T-helper 2 cell (primary cell): ENCODE measurements at regions not wholly inside any gene's neighbourhood (a gene's known extent, or its start where the extent isn't known, plus 50 kb on each side); places are given as distances from the start of the nearest gene placed in this dataset.
"Not testable (repeated sequence)": the region's sequence is repeated elsewhere in the genome, so short reads cannot be mapped to it uniquely, and the experiment has no call there.

Experiments used
- DNase-seq, 5 experiments: peaks; one replicate each; pipeline versions ENCODE4 v3.0.0 to v3.0.0-alpha.2; 2012 to 2022

DNA sequence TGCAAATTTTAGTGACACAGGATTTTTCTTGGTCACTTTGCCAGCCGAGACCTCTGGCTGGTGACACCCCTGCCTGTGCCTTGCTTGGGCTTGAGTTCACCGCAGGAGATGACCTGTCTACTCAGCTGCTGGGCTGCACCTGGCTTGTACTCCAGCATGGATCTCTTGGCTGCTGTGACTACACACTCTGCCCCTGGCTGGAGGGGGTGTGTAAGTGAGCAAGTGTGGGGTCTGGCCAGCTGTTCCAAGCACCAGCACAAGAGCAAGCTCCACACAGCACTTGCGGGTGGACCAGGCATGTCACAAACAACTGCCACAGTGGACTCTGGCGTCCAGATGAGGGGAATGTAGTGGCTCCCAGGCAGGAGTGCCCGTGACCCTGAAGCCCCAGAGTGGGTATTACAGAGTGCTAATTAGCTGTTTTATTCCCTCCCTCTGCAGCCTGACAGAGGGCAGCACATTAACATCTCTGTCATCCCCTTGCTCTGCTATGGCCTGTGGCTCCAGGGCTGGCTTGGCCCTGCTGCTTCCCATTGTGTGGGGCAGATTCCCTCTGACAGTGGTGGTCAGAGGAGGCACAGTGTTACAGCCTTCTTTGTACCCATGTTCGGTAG lies 1387.2 kb downstream of the OLFM4 start:
- no peak for DNase-seq

- not testable (repeated sequence) for DNase-seq
Measured at GRCh38 chr13:54422946-54423345, 1394.3 kb downstream of the OLFM4 start.

- DNase-seq, result no peak
Measured at GRCh38 chr13:54424344-54424743, 1395.7 kb downstream of the OLFM4 start.

DNA sequence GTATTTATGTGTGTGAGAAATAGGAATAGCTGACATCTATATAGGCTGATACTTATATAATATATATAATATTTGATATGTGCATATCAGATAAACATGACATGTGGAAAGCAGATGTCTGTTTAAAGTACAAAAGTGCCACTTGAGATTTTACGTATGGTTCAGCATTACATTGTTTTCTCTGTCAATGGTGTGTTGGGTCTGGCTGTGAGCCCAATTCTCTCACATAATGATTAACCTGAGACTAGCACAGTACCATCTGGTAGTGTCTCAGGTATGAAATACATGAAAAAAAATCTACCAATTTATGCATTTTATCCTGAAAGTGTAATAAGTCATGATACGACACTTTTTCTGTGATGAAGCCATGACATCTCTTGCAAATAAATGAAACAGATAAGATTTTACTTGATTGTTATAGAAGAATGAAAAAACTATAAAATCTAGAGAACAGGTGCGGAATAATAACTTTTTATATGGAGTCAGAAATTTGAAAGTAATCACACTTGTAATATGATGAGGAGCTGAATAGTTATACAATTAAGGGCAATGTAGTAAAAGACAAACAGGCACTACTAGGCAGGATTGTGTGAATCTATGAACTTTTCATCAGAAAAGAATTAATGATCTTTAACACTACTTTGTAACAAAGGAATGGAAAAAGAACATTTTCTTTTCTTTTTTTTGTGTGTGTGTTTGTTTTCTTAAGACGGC lies 1405.0 kb downstream of the OLFM4 start:
- no peak for DNase-seq

DNA sequence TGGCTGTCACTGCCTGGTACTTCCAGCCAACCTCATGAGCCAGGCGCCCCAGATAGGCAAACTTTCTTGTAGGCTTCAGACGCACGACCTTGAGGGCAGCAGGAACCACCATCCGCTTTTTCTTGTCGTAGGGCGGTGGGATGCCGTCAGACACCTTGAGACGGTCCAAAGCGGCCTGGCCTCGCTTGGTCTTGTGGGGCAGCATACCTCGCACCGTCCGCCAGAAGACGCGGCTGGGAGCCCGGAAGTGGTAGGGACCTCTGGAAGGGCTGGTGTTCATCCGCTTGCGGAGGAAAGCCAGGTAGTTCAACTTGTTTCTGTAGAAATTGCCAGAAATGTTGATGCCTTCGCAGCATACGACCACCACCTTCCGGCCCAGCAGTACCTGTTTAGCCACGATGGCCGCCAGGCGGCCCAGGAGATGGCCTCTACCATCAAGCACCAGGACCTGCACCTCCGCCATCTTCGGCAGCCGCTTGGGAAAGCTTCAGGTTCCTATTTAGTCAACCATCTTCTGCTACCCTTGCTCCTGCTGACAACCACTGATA lies 1412.3 kb downstream of the OLFM4 start:
- DNase-seq, result not testable (repeated sequence)

GRCh38 chr13:54445453-54445852 lies 1416.8 kb downstream of the OLFM4 start:
- DNase-seq, result no peak

DNA sequence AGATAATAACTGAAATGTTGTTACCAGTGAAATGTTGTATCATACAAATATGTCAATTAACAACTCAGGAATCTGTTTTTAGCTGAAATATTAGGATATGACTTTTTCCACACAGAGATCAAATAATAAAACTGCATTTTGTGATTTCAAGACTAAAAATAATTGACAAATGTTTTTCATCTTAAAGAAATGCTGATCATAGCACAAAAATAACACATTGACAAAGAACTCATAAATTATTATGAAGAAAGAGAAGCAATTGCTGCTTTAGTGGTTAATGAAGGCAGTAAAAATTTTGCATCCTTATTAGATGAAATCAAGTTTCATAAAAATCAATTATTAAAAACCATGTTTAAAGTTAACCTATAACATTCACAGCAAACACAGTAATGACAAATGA lies 1417.3 kb downstream of the OLFM4 start:
- no peak for DNase-seq

DNA sequence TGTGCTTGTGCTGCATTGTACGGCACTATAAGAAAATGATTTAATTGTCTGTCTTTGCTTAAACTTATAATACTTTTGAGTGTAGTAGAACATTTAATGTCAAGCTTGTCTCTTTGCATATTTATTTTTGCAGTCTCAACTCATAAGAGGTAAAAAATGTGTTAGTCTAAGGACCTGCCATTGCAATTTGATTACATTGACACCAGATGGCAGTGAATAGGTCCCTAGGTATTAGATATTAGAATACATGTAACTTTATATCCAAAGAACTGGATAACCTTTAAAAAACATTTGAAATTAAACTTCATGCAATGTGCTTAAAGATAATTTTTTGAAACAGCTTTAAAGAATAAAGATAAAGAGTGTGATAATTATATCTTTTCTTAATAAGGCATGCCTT lies 1421.3 kb downstream of the OLFM4 start:
- DNase-seq, result no peak

DNA sequence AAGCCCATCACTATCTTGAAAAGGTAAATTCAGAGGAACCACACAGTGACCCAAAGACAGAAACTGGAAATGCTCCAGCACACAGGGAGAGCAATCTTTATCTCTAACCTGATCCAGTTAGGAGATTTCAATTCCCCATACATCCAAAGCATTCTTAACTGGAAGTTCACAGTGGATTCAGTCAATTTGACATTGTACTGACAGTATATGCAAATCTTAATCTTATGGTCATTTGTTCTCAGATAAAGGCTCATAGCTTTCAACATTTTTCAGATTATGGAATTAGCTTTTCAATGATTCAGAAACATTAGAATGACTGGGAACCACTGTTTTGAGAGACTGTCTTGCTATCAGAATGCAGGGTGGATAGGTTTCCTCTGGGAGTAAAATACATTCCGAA lies 1455.6 kb downstream of the OLFM4 start:
- no peak for DNase-seq

DNA sequence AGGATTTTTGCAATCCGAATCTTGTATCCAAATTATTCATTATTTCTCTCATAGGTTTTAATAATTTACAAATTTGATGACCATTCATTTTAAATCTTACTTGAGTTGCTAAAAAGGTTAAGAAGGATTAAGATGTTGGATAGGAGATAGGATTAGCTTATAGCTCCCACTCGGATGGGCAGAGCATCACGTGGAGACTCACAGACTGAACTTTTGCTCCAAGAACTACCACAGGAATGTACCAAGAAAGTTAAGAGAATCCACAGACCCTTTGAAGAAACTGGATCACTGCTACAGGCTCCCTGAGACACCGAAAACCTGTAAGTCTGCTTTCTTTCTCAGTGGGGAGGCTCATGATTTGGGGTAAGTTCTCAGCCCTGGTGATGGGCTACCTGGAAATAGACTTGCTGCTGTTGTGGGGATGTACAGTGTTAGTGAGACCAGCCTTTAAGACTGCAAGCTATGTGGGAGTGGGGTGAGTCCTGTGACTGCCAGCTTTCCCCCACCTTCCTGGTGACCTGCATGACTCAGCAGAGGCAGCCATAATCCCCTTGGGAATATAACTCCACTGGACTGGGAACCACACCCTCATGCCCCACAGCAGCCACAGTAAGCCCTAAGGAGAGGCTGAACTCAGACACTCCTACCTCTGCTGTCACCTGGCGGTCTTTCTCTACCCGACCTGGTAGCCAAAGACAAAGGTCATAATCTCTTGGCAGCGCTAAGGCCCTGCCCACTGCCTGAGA lies 1458.0 kb downstream of the OLFM4 start:
- DNase-seq, result no peak

GRCh38 chr13:54489359-54489758 lies 1460.7 kb downstream of the OLFM4 start:
- DNase-seq, result no peak

DNA sequence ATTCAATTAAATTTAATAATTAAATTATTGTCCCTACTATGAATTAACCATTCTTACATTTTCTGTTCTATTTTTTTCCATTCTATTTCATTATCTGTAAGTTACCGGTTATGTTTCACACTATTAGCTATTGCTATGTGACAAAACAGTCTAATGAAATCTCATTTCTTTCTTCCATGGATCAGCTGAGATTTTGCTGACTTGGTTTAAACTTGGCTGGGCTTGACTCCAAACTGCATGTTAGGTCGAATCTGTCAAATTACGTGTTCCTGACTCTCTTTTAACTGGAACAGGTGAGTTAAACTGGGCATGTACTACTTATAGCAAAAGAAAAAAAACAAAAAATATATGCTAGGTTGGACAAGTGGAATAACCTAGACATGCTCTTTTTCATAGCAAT lies 1464.4 kb downstream of the OLFM4 start:
- DNase-seq, result no peak

- no peak for DNase-seq
Measured at GRCh38 chr13:54511366-54511765, 1482.8 kb downstream of the OLFM4 start.

GRCh38 chr13:54513254-54513653 lies 1484.6 kb downstream of the OLFM4 start:
- no peak for DNase-seq

GRCh38 chr13:54536112-54536511 lies 1507.5 kb downstream of the OLFM4 start:
- DNase-seq, result no peak

- no peak for DNase-seq
Measured at GRCh38 chr13:54563286-54563685, 1534.7 kb downstream of the OLFM4 start.

DNA sequence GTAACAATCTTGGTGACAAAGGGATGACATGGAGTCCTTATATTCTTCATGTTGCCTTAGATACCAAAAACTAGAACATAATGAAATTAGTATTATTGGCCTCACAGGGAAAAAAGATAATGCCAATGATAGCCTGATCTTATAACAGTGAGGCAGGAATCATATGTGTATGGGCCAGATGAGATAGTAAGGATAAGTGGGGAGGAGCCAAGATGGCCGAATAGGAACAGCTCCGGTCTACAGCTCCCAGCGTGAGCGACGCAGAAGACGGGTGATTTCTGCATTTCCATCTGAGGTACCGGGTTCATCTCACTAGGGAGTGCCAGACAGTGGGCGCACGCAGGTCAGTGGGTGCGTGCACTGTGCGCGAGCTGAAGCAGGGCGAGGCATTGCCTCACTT lies 1543.4 kb downstream of the OLFM4 start:
- DNase-seq, result not testable (repeated sequence)

GRCh38 chr13:54573186-54573585 lies 1544.6 kb downstream of the OLFM4 start:
- DNase-seq, result no peak

- DNase-seq, result no peak
Measured at GRCh38 chr13:54574791-54575190, 1546.2 kb downstream of the OLFM4 start.

- no peak for DNase-seq
Measured at GRCh38 chr13:54591540-54591939, 1562.9 kb downstream of the OLFM4 start.

DNA sequence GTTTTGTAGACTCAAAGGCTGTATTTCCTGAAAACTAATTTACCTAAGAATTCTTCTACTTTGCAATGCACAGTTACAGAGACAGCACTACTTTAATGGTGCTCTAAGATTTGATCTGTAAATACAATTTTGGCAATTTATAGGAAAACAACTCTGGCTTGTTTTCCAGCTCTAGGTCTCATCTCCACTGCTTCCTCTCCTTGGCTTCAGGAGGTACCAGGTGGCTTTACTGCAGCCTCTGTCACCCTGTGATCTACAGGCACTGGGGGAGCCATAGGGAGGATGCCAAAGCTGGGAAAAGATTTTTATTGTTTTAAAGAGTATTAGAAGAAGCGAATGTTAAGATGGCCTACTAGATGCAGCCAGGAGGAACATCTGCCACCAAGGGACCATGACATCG lies 1563.6 kb downstream of the OLFM4 start:
- DNase-seq, result no peak

DNA sequence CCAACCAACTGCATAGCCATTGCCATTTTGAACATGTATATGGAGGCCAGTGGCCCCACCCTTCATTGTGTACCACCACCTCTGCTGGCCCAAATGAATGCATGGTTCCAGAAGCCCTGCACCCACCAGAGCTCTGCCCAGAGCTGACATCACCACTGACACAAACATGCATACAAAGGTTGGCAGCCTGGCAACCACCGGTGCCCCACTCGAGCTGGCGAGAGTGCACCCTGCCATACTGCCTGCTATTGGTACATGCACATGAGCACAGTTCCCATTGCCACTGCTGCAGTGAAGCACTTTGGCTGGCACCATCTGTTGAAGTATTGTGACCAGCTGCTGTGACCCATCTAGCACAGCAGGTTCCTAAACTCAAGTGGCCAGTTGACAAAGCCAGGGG lies 1564.9 kb downstream of the OLFM4 start:
- no peak for DNase-seq

DNA sequence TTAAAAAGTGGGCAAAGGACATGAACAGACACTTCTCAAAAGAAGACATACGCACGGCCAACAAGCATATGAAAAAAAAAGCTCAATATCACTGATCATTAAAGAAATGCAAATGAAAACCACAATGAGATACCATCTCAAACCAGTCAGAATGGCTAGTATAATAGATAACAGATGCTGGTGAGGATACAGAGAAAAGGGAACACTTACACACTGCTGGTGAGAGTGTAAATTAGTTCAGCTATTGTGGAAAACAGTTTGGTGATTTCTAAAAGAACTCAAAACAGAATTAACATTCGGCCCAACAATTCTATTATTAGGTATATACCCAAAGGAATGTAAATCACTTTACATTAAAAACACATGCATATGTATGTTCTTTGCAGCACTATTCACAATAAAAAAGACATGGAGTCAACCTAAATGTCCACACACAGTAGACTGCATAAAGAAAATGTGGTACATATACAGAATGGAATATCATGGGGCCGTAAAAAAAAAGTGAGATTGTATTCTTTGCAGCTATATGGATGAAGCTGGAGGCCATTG lies 1569.0 kb downstream of the OLFM4 start:
- DNase-seq, result no peak
